OCI-LY7 (cell line): ENCODE measurements at regions not wholly inside any gene's neighbourhood (a gene's known extent, or its start where the extent isn't known, plus 50 kb on each side); places are given as distances from the start of the nearest gene placed in this dataset.

Experiments
- EZH2phosphoT487 ChIP-seq: fragments of 200-600 bp; sonication (generic); IDR thresholded peaks from 2 replicates; pipeline ENCODE4 v1.6.1; 2018; ENCODE audit warnings: low read depth, borderline replicate concordance, mild to moderate bottlenecking, mixed run types, antibody characterized with exemption, low read length, moderate library complexity, mixed read lengths
- TF ChIP-seq, protein P1 (sequence below): fragments of 200-600 bp; sonication (generic); conservative IDR thresholded peaks from 2 replicates; pipeline ENCODE4 v1.5.1; 2014; ENCODE audit warnings: mild to moderate bottlenecking, antibody characterized with exemption, low read length, moderate library complexity, mixed read lengths

GRCh38 chr17:33964344-33964979 lies 290.6 kb upstream of the CCL2 start:
- TF ChIP-seq, protein P1, sequence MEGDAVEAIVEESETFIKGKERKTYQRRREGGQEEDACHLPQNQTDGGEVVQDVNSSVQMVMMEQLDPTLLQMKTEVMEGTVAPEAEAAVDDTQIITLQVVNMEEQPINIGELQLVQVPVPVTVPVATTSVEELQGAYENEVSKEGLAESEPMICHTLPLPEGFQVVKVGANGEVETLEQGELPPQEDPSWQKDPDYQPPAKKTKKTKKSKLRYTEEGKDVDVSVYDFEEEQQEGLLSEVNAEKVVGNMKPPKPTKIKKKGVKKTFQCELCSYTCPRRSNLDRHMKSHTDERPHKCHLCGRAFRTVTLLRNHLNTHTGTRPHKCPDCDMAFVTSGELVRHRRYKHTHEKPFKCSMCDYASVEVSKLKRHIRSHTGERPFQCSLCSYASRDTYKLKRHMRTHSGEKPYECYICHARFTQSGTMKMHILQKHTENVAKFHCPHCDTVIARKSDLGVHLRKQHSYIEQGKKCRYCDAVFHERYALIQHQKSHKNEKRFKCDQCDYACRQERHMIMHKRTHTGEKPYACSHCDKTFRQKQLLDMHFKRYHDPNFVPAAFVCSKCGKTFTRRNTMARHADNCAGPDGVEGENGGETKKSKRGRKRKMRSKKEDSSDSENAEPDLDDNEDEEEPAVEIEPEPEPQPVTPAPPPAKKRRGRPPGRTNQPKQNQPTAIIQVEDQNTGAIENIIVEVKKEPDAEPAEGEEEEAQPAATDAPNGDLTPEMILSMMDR = peak; percentile 63
- no peak for TF ChIP-seq EZH2phosphoT487
